Effector memory CD4-positive, alpha-beta T cell (primary cell): ENCODE measurements at regions not wholly inside any gene's neighbourhood (a gene's known extent, or its start where the extent isn't known, plus 50 kb on each side); places are given as distances from the start of the nearest gene placed in this dataset.
"Not testable (repeated sequence)": the region's sequence is repeated elsewhere in the genome, so short reads cannot be mapped to it uniquely, and the experiment has no call there.

Experiments
- DNase-seq, 3 donors: peaks; one replicate each; pipeline ENCODE4 v3.0.0-alpha.2; 2020
- H3K27ac ChIP-seq: 2 replicates; pipeline ENCODE4 v1.7.0; 2013; ENCODE audit warnings: mild to moderate bottlenecking, low read length, moderate library complexity; ENCODE audit not compliant: insufficient read depth, poor library complexity, severe bottlenecking
- H3K27me3 ChIP-seq: replicated peaks from 2 replicates; pipeline ENCODE4 v1.7.0; 2013; ENCODE audit warnings: mild to moderate bottlenecking, low read length; ENCODE audit not compliant: insufficient read depth, control insufficient read depth, poor library complexity, severe bottlenecking
- H3K36me3 ChIP-seq: 2 replicates; pipeline ENCODE4 v1.7.0; 2013; ENCODE audit warnings: mild to moderate bottlenecking, low read length, moderate library complexity; ENCODE audit not compliant: control insufficient read depth, insufficient read depth
- H3K4me1 ChIP-seq: 2 replicates; pipeline ENCODE4 v1.7.0; 2013; ENCODE audit warnings: low read length, mild to moderate bottlenecking; ENCODE audit not compliant: control insufficient read depth, insufficient read depth, poor library complexity, severe bottlenecking
- H3K4me3 ChIP-seq: 2 replicates; pipeline ENCODE4 v1.7.0; 2013; ENCODE audit warnings: low read length, low read depth, mild to moderate bottlenecking; ENCODE audit not compliant: insufficient read depth, poor library complexity, severe bottlenecking
- H3K9me3 ChIP-seq: 2 replicates; pipeline ENCODE4 v1.7.0; 2013; ENCODE audit warnings: mild to moderate bottlenecking, low read length, moderate library complexity; ENCODE audit not compliant: control insufficient read depth

GRCh38 chr2:89293399-89293798, 601.9 kb downstream of the RPIA start:
- not testable (repeated sequence) for H3K27ac ChIP-seq, H3K27me3 ChIP-seq, H3K9me3 ChIP-seq, H3K36me3 ChIP-seq, H3K4me3 ChIP-seq, DNase-seq, H3K4me1 ChIP-seq

GRCh38 chr2:89294335-89294734, 602.9 kb downstream of the RPIA start:
- not testable (repeated sequence) for H3K27me3 ChIP-seq, H3K36me3 ChIP-seq, DNase-seq, H3K4me1 ChIP-seq, H3K27ac ChIP-seq, H3K9me3 ChIP-seq, H3K4me3 ChIP-seq

GRCh38 chr2:89296820-89297398, 605.4 kb downstream of the RPIA start:
- not testable (repeated sequence) for H3K4me3 ChIP-seq, H3K27ac ChIP-seq, H3K4me1 ChIP-seq, H3K27me3 ChIP-seq, DNase-seq, H3K9me3 ChIP-seq, H3K36me3 ChIP-seq

- H3K27ac ChIP-seq, H3K4me3 ChIP-seq, H3K9me3 ChIP-seq, DNase-seq, H3K36me3 ChIP-seq, H3K27me3 ChIP-seq, H3K4me1 ChIP-seq: not testable (repeated sequence)
These were observed 607.7 kb downstream of the RPIA start for GRCh38 chr2:89299196-89299595.

- not testable (repeated sequence) for H3K9me3 ChIP-seq, H3K27ac ChIP-seq, H3K27me3 ChIP-seq, H3K4me1 ChIP-seq, H3K4me3 ChIP-seq, DNase-seq, H3K36me3 ChIP-seq
These were observed 614.1 kb downstream of the RPIA start for GRCh38 chr2:89305623-89306022.

- not testable (repeated sequence) for H3K36me3 ChIP-seq, H3K4me3 ChIP-seq, H3K4me1 ChIP-seq, H3K9me3 ChIP-seq, DNase-seq, H3K27ac ChIP-seq, H3K27me3 ChIP-seq
These were observed 615.6 kb downstream of the RPIA start for GRCh38 chr2:89306869-89307637.

GRCh38 chr2:89318990-89319389, 627.5 kb downstream of the RPIA start:
- not testable (repeated sequence) for H3K4me1 ChIP-seq, H3K27me3 ChIP-seq, H3K36me3 ChIP-seq, H3K27ac ChIP-seq, DNase-seq, H3K4me3 ChIP-seq, H3K9me3 ChIP-seq

- not testable (repeated sequence) for DNase-seq, H3K4me1 ChIP-seq, H3K4me3 ChIP-seq, H3K36me3 ChIP-seq, H3K27me3 ChIP-seq, H3K27ac ChIP-seq, H3K9me3 ChIP-seq
These were observed 634.4 kb downstream of the RPIA start for GRCh38 chr2:89325894-89326293.

- not testable (repeated sequence) for H3K27ac ChIP-seq, H3K36me3 ChIP-seq, H3K9me3 ChIP-seq, H3K27me3 ChIP-seq, H3K4me1 ChIP-seq, H3K4me3 ChIP-seq, DNase-seq
These were observed 635.0 kb downstream of the RPIA start for GRCh38 chr2:89326455-89326854.

GRCh38 chr2:89328790-89329189, 637.3 kb downstream of the RPIA start:
- DNase-seq, H3K36me3 ChIP-seq, H3K4me1 ChIP-seq, H3K9me3 ChIP-seq, H3K27ac ChIP-seq, H3K4me3 ChIP-seq, H3K27me3 ChIP-seq: not testable (repeated sequence)
